H9 (cell line): ENCODE measurements at regions not wholly inside any gene's neighbourhood (a gene's known extent, or its start where the extent isn't known, plus 50 kb on each side); places are given as distances from the start of the nearest gene placed in this dataset.

Experiments used
- DNase-seq: peaks from one replicate; pipeline ENCODE4 v3.0.0-alpha.2; 2017
- H2AFZ ChIP-seq: one replicate; pipeline ENCODE4 v1.6.1; 2013; ENCODE audit warnings: mild to moderate bottlenecking, low read length, control low read depth, moderate library complexity
- H2AK5ac ChIP-seq: 2 replicates; pipeline ENCODE4 v1.6.1; 2013; ENCODE audit warnings: low read length, control low read depth, mixed read lengths; ENCODE audit not compliant: insufficient read length
- H2BK120ac ChIP-seq: one replicate; pipeline ENCODE4 v1.6.1; 2013; ENCODE audit warnings: low read depth, mild to moderate bottlenecking, low read length, control low read depth, inconsistent platforms; ENCODE audit not compliant: poor library complexity, severe bottlenecking
- H2BK12ac ChIP-seq: 2 replicates; pipeline ENCODE4 v1.6.1; 2013; ENCODE audit warnings: low read length, control low read depth, mixed read lengths, low read depth; ENCODE audit not compliant: insufficient read length
- H2BK15ac ChIP-seq: 2 replicates; pipeline ENCODE4 v1.6.1; 2013; ENCODE audit warnings: low read depth, low read length, control low read depth
- H2BK20ac ChIP-seq: one replicate; pipeline ENCODE4 v1.6.1; 2013; ENCODE audit warnings: low read depth, mild to moderate bottlenecking, low read length, control low read depth, inconsistent platforms; ENCODE audit not compliant: poor library complexity, severe bottlenecking
- H2BK5ac ChIP-seq: 2 replicates; pipeline ENCODE4 v1.6.1; 2013; ENCODE audit warnings: low read length, control low read depth, mixed read lengths; ENCODE audit not compliant: insufficient read length
- H3K14ac ChIP-seq: 2 replicates; pipeline ENCODE4 v1.6.1; 2013; ENCODE audit warnings: low read length, control low read depth; ENCODE audit not compliant: insufficient read depth
- H3K18ac ChIP-seq: 2 replicates; pipeline ENCODE4 v1.6.1; 2013; ENCODE audit warnings: low read depth, mild to moderate bottlenecking, mixed read lengths, low read length, control low read depth; ENCODE audit not compliant: insufficient read length
- H3K23ac ChIP-seq: 2 replicates; pipeline ENCODE4 v1.6.1; 2013; ENCODE audit warnings: low read length, control low read depth, mixed read lengths, low read depth; ENCODE audit not compliant: insufficient read length
- H3K23me2 ChIP-seq: 2 replicates; pipeline ENCODE4 v1.6.1; 2013; ENCODE audit warnings: low read depth, mild to moderate bottlenecking, mixed read lengths, low read length, control low read depth; ENCODE audit not compliant: insufficient read length, poor library complexity, severe bottlenecking
- H3K27ac ChIP-seq: 2 replicates; pipeline ENCODE4 v1.5.1; 2013; ENCODE audit warnings: low read length, control low read depth, mixed read lengths, low read depth; ENCODE audit not compliant: insufficient read length
- H3K27me3 ChIP-seq: 2 replicates; pipeline ENCODE4 v1.6.1; 2013; ENCODE audit warnings: low read length, control low read depth, inconsistent platforms; ENCODE audit not compliant: insufficient read depth
- H3K4ac ChIP-seq: 2 replicates; pipeline ENCODE4 v1.6.1; 2013; ENCODE audit warnings: low read depth, mild to moderate bottlenecking, control low read depth, inconsistent platforms, low read length, moderate library complexity
- H3K4me1 ChIP-seq: 2 replicates; pipeline ENCODE4 v1.6.1; 2013; ENCODE audit warnings: low read length, control low read depth, inconsistent platforms; ENCODE audit not compliant: insufficient read depth
- H3K4me2 ChIP-seq: 2 replicates; pipeline ENCODE4 v1.6.1; 2013; ENCODE audit warnings: low read length, control low read depth, mixed read lengths; ENCODE audit not compliant: insufficient read length, insufficient read depth
- H3K56ac ChIP-seq: 2 replicates; pipeline ENCODE4 v1.6.1; 2013; ENCODE audit warnings: low read depth, mild to moderate bottlenecking, mixed read lengths, low read length, control low read depth; ENCODE audit not compliant: insufficient read length
- H3K79me1 ChIP-seq: 2 replicates; pipeline ENCODE4 v1.6.1; 2013; ENCODE audit warnings: low read depth, mild to moderate bottlenecking, moderate library complexity, low read length, control low read depth, inconsistent platforms; ENCODE audit not compliant: insufficient read depth, poor library complexity, severe bottlenecking
- H3K79me2 ChIP-seq: 2 replicates; pipeline ENCODE4 v1.6.1; 2013; ENCODE audit warnings: low read length, control low read depth, inconsistent platforms; ENCODE audit not compliant: insufficient read depth
- H3K9ac ChIP-seq: 2 replicates; pipeline ENCODE4 v1.6.1; 2013; ENCODE audit warnings: low read length, control low read depth, mixed read lengths; ENCODE audit not compliant: insufficient read length; ENCODE audit errors: extremely low read depth
- H3K9me3 ChIP-seq: one replicate; pipeline ENCODE4 v1.6.1; 2013; ENCODE audit warnings: low read depth, low read length, inconsistent platforms; ENCODE audit not compliant: control insufficient read depth
- H3T11ph ChIP-seq: one replicate; pipeline ENCODE4 v1.6.1; 2013; ENCODE audit warnings: mild to moderate bottlenecking, low read length, control low read depth, inconsistent platforms
- H4K20me1 ChIP-seq: one replicate; pipeline ENCODE4 v1.6.1; 2013; ENCODE audit not compliant: control insufficient read depth, insufficient read length, insufficient read depth
- H4K5ac ChIP-seq: 2 replicates; pipeline ENCODE4 v1.6.1; 2013; ENCODE audit warnings: low read depth, mild to moderate bottlenecking, mixed read lengths, low read length, control low read depth; ENCODE audit not compliant: insufficient read length
- H4K8ac ChIP-seq: replicated peaks from 2 replicates; pipeline ENCODE4 v1.6.1; 2013; ENCODE audit warnings: low read length, control low read depth, mixed read lengths, low read depth; ENCODE audit not compliant: insufficient read length
- H4K91ac ChIP-seq: 2 replicates; pipeline ENCODE4 v1.6.1; 2013; ENCODE audit warnings: low read depth, mild to moderate bottlenecking, moderate library complexity, mixed read lengths, low read length, control low read depth; ENCODE audit not compliant: insufficient read length
- H3K27ac Mint-ChIP-seq, 3 experiments: 2 replicates in 2 of 3; 3 replicates in 1 of 3; pipeline ENCODE4 v1.8.0; 2020 to 2021; ENCODE audit warnings: mixed read lengths in 3 of 3, mild to moderate bottlenecking in 1 of 3, moderate library complexity in 1 of 3
- H3K27me3 Mint-ChIP-seq: 2 replicates; pipeline ENCODE4 v1.8.0; 2021; ENCODE audit warnings: low read depth, mild to moderate bottlenecking, moderate library complexity, mixed read lengths
- H3K36me3 Mint-ChIP-seq, 3 experiments: 2 replicates in 2 of 3; 3 replicates in 1 of 3; pipeline ENCODE4 v1.8.0; 2020 to 2021; ENCODE audit warnings: low read depth in 3 of 3, mixed read lengths in 3 of 3; ENCODE audit not compliant: insufficient read depth in 1 of 3
- H3K4me1 Mint-ChIP-seq, 2 experiments: 2 replicates each; pipeline ENCODE4 v1.8.0; 2020; ENCODE audit warnings: mixed read lengths in 2 of 2
- H3K4me3 Mint-ChIP-seq, 2 experiments: 2 replicates in 1 of 2; 3 replicates in 1 of 2; pipeline ENCODE4 v1.8.0; 2020 to 2021; ENCODE audit warnings: mild to moderate bottlenecking in 2 of 2, mixed read lengths in 2 of 2, moderate library complexity in 1 of 2
- H3K9me3 Mint-ChIP-seq, 2 experiments: 2 replicates in 1 of 2; 3 replicates in 1 of 2; pipeline ENCODE4 v1.8.0; 2020; ENCODE audit warnings: mild to moderate bottlenecking in 2 of 2, mixed read lengths in 2 of 2, moderate library complexity in 1 of 2
- WGBS: extraction: QIAGEN DNeasy Blood & Tissue Kit; methylation state at CpG from one replicate; pipeline ENCODE4 v1.1.7; 2013; ENCODE audit warnings: missing lambda C conversion rate, low lambda C conversion rate, mixed read lengths; ENCODE audit not compliant: insufficient read length; ENCODE audit errors: extremely low coverage; 5-methylcytosine and 5-hydroxymethylcytosine counted together
- TF ChIP-seq, protein P1 (sequence below): fragments of 200-600 bp; sonication (generic); conservative IDR thresholded peaks from 3 replicates; pipeline ENCODE4 v1.8.0; 2021; ENCODE audit warnings: antibody characterized with exemption, mild to moderate bottlenecking

- no peaks in the 10 kb centered on the region for H4K20me1 ChIP-seq
- TF ChIP-seq, protein P1, sequence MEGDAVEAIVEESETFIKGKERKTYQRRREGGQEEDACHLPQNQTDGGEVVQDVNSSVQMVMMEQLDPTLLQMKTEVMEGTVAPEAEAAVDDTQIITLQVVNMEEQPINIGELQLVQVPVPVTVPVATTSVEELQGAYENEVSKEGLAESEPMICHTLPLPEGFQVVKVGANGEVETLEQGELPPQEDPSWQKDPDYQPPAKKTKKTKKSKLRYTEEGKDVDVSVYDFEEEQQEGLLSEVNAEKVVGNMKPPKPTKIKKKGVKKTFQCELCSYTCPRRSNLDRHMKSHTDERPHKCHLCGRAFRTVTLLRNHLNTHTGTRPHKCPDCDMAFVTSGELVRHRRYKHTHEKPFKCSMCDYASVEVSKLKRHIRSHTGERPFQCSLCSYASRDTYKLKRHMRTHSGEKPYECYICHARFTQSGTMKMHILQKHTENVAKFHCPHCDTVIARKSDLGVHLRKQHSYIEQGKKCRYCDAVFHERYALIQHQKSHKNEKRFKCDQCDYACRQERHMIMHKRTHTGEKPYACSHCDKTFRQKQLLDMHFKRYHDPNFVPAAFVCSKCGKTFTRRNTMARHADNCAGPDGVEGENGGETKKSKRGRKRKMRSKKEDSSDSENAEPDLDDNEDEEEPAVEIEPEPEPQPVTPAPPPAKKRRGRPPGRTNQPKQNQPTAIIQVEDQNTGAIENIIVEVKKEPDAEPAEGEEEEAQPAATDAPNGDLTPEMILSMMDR, result no peak
- H3K9me3 ChIP-seq, result no peaks in the 10 kb centered on the region
- H4K8ac ChIP-seq, result no peak overlapping the region
- no peaks in the 10 kb centered on the region for H3K4me1 ChIP-seq
- DNase-seq, result no peak
- H3K79me1 ChIP-seq, result no peaks in the 10 kb centered on the region
- H3K27ac ChIP-seq, result no peak overlapping the region
- no peak overlapping the region for H3K4ac ChIP-seq
- H3K14ac ChIP-seq, result no peak overlapping the region
- no CpG with 5 or more reads among the region's 3 CpGs for WGBS
- H3K36me3 Mint-ChIP-seq, result no peaks in the 10 kb centered on the region
- H3T11ph ChIP-seq, result no peak overlapping the region
- no peak overlapping the region for H2BK12ac ChIP-seq
- no peaks in the 10 kb centered on the region for H3K79me2 ChIP-seq
- H3K27ac Mint-ChIP-seq, result no peak overlapping the region
- no peak overlapping the region for H3K9ac ChIP-seq
- no peaks in the 10 kb centered on the region for H3K9me3 Mint-ChIP-seq
- H3K27me3 ChIP-seq, result no peaks in the 10 kb centered on the region
- H2AK5ac ChIP-seq, result no peak overlapping the region
- no peak overlapping the region for H2BK20ac ChIP-seq
- H3K23ac ChIP-seq, result no peak overlapping the region
- H2BK120ac ChIP-seq, result no peak overlapping the region
- H3K4me3 Mint-ChIP-seq, result no peak overlapping the region
- H3K4me2 ChIP-seq, result no peak overlapping the region
- H2BK15ac ChIP-seq, result no peak overlapping the region
- no peaks in the 10 kb centered on the region for H3K23me2 ChIP-seq
- H4K91ac ChIP-seq, result no peak overlapping the region
- H2BK5ac ChIP-seq, result no peak overlapping the region
- no peak overlapping the region for H4K5ac ChIP-seq
- H3K56ac ChIP-seq, result no peak overlapping the region
- H3K18ac ChIP-seq, result no peak overlapping the region
- peaks cover 0 to 3% of the 10 kb centered on the region in 2 experiments; a peak in 1 of 4 replicates for H3K4me1 Mint-ChIP-seq
- H3K27me3 Mint-ChIP-seq, result peaks cover 8% of the 10 kb centered on the region
- no peak overlapping the region for H2AFZ ChIP-seq
Observed at GRCh38 chr21:16248705-16249104, 518.9 kb downstream of the USP25 start.
